Endothelial cell of umbilical vein (primary cell): ENCODE measurements at regions not wholly inside any gene's neighbourhood (a gene's known extent, or its start where the extent isn't known, plus 50 kb on each side); places are given as distances from the start of the nearest gene placed in this dataset.

Experiments used
- BruUV-seq: library from RNA; stranded (reverse); fragments of 400-500 nt; replicated peaks from 2 replicates; lab custom pipeline; 2021; lab: Mats Ljungman, UMichigan
- CTCF ChIA-PET: fragments of 300-600, 350-600 bp; sonication (Branson Sonifier 250); formaldehyde crosslinking; loops from one replicate; lab custom pipeline; 2021; ENCODE audit warnings: antibody characterized with exemption, inconsistent platforms; lab: Charles Lee
- POLR2A ChIA-PET: fragments of 300-600, 350-600 bp; sonication (Branson Sonifier 250); formaldehyde crosslinking; loops from one replicate; lab custom pipeline; 2021; ENCODE audit warnings: antibody characterized with exemption, inconsistent platforms; lab: Charles Lee
- DNase-seq: peaks from one replicate; pipeline ENCODE4 v3.0.0-alpha.2; 2011; ENCODE audit warnings: low read depth, low spot score
- FAIRE-seq: peaks from 2 replicates; lab custom pipeline; 2011; peaks lifted over from hg19 to GRCh38; lab: Jason Lieb, UNC
- H2AFZ ChIP-seq: 2 replicates; pipeline ENCODE4 v1.6.0; 2012; ENCODE audit warnings: low read depth, low read length, control low read depth, inconsistent platforms
- H3K27ac ChIP-seq: 2 replicates; pipeline ENCODE4 v1.5.1; 2011; ENCODE audit warnings: low read depth, mild to moderate bottlenecking, control low read depth, low read length, moderate library complexity; ENCODE audit not compliant: insufficient read depth
- H3K27me3 ChIP-seq, 2 experiments: 2 replicates each; pipeline versions ENCODE4 v1.6.0 to v1.6.1; 2011; ENCODE audit warnings: low read length in 2 of 2, mixed read lengths in 1 of 2; ENCODE audit not compliant: control insufficient read depth in 2 of 2, insufficient read depth in 2 of 2
- H3K36me3 ChIP-seq, 2 experiments: 2 replicates in 1 of 2; 3 replicates in 1 of 2; pipeline ENCODE4 v1.5.1; 2011; ENCODE audit warnings: low read length in 2 of 2, mild to moderate bottlenecking in 1 of 2, moderate library complexity in 1 of 2; ENCODE audit not compliant: control insufficient read depth in 2 of 2, insufficient read depth in 2 of 2; ENCODE audit errors: extremely low read depth in 1 of 2
- H3K4me1 ChIP-seq: 3 replicates; pipeline ENCODE4 v1.5.1; 2011; ENCODE audit warnings: mild to moderate bottlenecking, low read length; ENCODE audit not compliant: control insufficient read depth, insufficient read depth; ENCODE audit errors: extremely low read depth
- H3K4me2 ChIP-seq: 2 replicates; pipeline ENCODE4 v1.6.1; 2011; ENCODE audit warnings: low read length, control low read depth, mixed read lengths; ENCODE audit not compliant: insufficient read depth
- H3K4me3 ChIP-seq, 3 experiments: fragments of 200-600 bp in 1 of 3; sonication (generic), shearing (Covaris generic) in 1 of 3; replicated peaks in 1 of 3; 2 replicates each; pipeline ENCODE4 v1.5.1; 2011 to 2016; ENCODE audit warnings: control low read depth in 3 of 3, low read length in 3 of 3, mild to moderate bottlenecking in 2 of 3, inconsistent platforms in 1 of 3, low read depth in 1 of 3, moderate library complexity in 1 of 3; ENCODE audit not compliant: insufficient read depth in 1 of 3
- H3K79me2 ChIP-seq: 2 replicates; pipeline ENCODE4 v1.6.0; 2012; ENCODE audit warnings: low read length, inconsistent platforms; ENCODE audit not compliant: control insufficient read depth, insufficient read depth
- H3K9ac ChIP-seq: replicated peaks from 2 replicates; pipeline ENCODE3; 2011; ENCODE audit warnings: low read length, control low read depth; ENCODE audit not compliant: insufficient read depth; ENCODE audit errors: extremely low read depth
- H3K9me1 ChIP-seq: replicated peaks from 3 replicates; pipeline ENCODE4 v1.6.0; 2011; ENCODE audit warnings: mild to moderate bottlenecking, low read length; ENCODE audit not compliant: control insufficient read depth, insufficient read depth; ENCODE audit errors: extremely low read depth
- H3K9me3 ChIP-seq: replicated peaks from 2 replicates; pipeline ENCODE4 v1.5.1; 2012; ENCODE audit warnings: low read length, inconsistent platforms; ENCODE audit not compliant: control insufficient read depth, insufficient read depth
- H4K20me1 ChIP-seq: replicated peaks from 2 replicates; pipeline ENCODE3; 2011; ENCODE audit warnings: mild to moderate bottlenecking, low read length; ENCODE audit not compliant: control insufficient read depth, insufficient read depth; ENCODE audit errors: extremely low read depth
- EZH2 ChIP-seq: IDR thresholded peaks from 2 replicates; pipeline ENCODE4 v1.6.1; 2012; ENCODE audit warnings: borderline replicate concordance, low read depth, mild to moderate bottlenecking, moderate library complexity, low read length, inconsistent platforms; ENCODE audit not compliant: severe bottlenecking
- FOS ChIP-seq: IDR thresholded peaks from 2 replicates; pipeline ENCODE4 v1.6.1; 2011; ENCODE audit warnings: mild to moderate bottlenecking, low read length, moderate library complexity, borderline replicate concordance; ENCODE audit not compliant: insufficient read depth
- GATA2 ChIP-seq: IDR thresholded peaks from 2 replicates; pipeline ENCODE4 v1.7.0; 2011; ENCODE audit warnings: low read depth, mild to moderate bottlenecking, moderate library complexity, mixed read lengths, low read length; ENCODE audit not compliant: insufficient read length, insufficient read depth
- JUN ChIP-seq: IDR thresholded peaks from 2 replicates; pipeline ENCODE4 v1.6.1; 2011; ENCODE audit warnings: borderline replicate concordance, low read depth; ENCODE audit not compliant: insufficient read length, insufficient read depth
- MYC ChIP-seq: IDR thresholded peaks from one replicate; pipeline ENCODE4 v1.6.1; 2011; ENCODE audit warnings: mild to moderate bottlenecking, low read depth, low read length
- POLR2A ChIP-seq: IDR thresholded peaks from 2 replicates; pipeline ENCODE4 v1.6.1; 2012; ENCODE audit warnings: low read depth, mild to moderate bottlenecking, control low read depth, low read length
- POLR2AphosphoS5 ChIP-seq: IDR thresholded peaks from 2 replicates; pipeline ENCODE4 v1.6.1; 2012; ENCODE audit warnings: low read depth, mild to moderate bottlenecking, control low read depth, low read length, moderate library complexity; ENCODE audit not compliant: insufficient read depth
- dilution Hi-C: fragments of 300-500 bp; cut with MboI; formaldehyde crosslinking; loops from one replicate; pipeline ENCODE4 v1.15.0; 2019; ENCODE audit warnings: low sequenced_read_pairs; ENCODE audit not compliant: extremely low pct_ligation_motif_present
- intact Hi-C: fragments of 100-400 bp; cut with micrococcal nuclease; formaldehyde crosslinking; loops from one replicate; pipeline ENCODE4 v1.10.0; 2022
- TF ChIP-seq, protein P1 (sequence below): IDR thresholded peaks from 2 replicates; pipeline ENCODE4 v1.6.1; 2011; ENCODE audit not compliant: insufficient read depth, insufficient read length

DNA sequence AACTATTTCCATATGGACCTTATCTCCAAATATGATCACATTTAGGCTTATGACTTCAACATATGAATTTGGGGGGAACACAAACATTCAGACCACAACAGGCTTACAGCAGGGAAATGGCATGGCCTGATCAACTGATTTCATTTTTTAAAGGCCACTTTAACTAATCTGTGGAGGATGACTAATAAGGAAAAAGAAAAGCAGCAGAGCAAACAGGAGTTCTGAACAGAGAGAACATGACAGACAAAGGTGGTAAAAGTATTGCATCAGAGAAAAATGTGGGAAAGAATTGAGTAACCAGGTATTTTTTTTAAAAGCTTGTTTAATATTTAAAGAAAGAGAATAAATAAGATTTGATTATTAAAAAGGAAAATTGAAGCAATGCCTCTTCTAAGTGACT, 366.1 kb upstream of the TMPO start:
- no peak overlapping the region for H3K27ac ChIP-seq
- no TSS peak for BruUV-seq
- H3K36me3 ChIP-seq, result no peaks in the 10 kb centered on the region
- H3K27me3 ChIP-seq, result peaks cover 0 to 7% of the 10 kb centered on the region in 2 experiments
- no peak overlapping the region for H3K9ac ChIP-seq
- FAIRE-seq (no peak), DNase-seq (no peak)
- no peaks in the 10 kb centered on the region for H3K4me1 ChIP-seq
- H3K79me2 ChIP-seq, result no peaks in the 10 kb centered on the region
- no peak overlapping the region for H2AFZ ChIP-seq
- no peaks in the 10 kb centered on the region for H3K9me1 ChIP-seq
- H4K20me1 ChIP-seq, result no peaks in the 10 kb centered on the region
- no peak overlapping the region for H3K4me2 ChIP-seq
- intact Hi-C loops (no loop called here), dilution Hi-C loops (no loop called here)
- CTCF ChIA-PET, result no interaction called here
- POLR2A ChIA-PET, result no interaction called here
- H3K4me3 ChIP-seq, result no peak overlapping the region
- no peaks in the 10 kb centered on the region for H3K9me3 ChIP-seq
- TF ChIP-seq, protein P1, sequence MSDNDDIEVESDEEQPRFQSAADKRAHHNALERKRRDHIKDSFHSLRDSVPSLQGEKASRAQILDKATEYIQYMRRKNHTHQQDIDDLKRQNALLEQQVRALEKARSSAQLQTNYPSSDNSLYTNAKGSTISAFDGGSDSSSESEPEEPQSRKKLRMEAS, result no peak
- TF ChIP-seq POLR2A, result no peak
- TF ChIP-seq JUN, result no peak
- no peak for TF ChIP-seq POLR2AphosphoS5
- no peak for TF ChIP-seq EZH2
- TF ChIP-seq MYC, result no peak
- no peak for TF ChIP-seq GATA2
- no peak for TF ChIP-seq FOS

- no peak overlapping the region for H3K27ac ChIP-seq
- TF ChIP-seq MYC, result no peak
- no peak for TF ChIP-seq POLR2A
- no peak for TF ChIP-seq POLR2AphosphoS5
- TF ChIP-seq, protein P1, result no peak
- TF ChIP-seq JUN, result no peak
- TF ChIP-seq FOS, result no peak
- no peak for FAIRE-seq
- no TSS peak for BruUV-seq
- H3K9me3 ChIP-seq, result no peaks in the 10 kb centered on the region
- no peak overlapping the region for H3K4me3 ChIP-seq
- CTCF ChIA-PET, result interaction anchor here (1.1 kb wide), 1 partner anchor 10 kb away, joined by 3 read pairs; no protein-coding TSS in a partner anchor
- H4K20me1 ChIP-seq, result no peaks in the 10 kb centered on the region
- H3K4me1 ChIP-seq, result no peaks in the 10 kb centered on the region
- H3K36me3 ChIP-seq, result no peaks in the 10 kb centered on the region
- dilution Hi-C loops, result no loop called here
- no peak overlapping the region for H2AFZ ChIP-seq
- no peak overlapping the region for H3K9ac ChIP-seq
- peaks cover 0 to 7% of the 10 kb centered on the region in 2 experiments for H3K27me3 ChIP-seq
- POLR2A ChIA-PET, result no interaction called here
- no peak overlapping the region for H3K4me2 ChIP-seq
- H3K79me2 ChIP-seq, result no peaks in the 10 kb centered on the region
- H3K9me1 ChIP-seq, result no peaks in the 10 kb centered on the region
- DNase-seq, result no peak
- intact Hi-C loops, result no loop called here
Measured at GRCh38 chr12:98149691-98150210, 365.6 kb upstream of the TMPO start.
